Stomach (tissue), 4 donors: ENCODE measurements at regions not wholly inside any gene's neighbourhood (a gene's known extent, or its start where the extent isn't known, plus 50 kb on each side); places are given as distances from the start of the nearest gene placed in this dataset.
"Not testable (repeated sequence)": the region's sequence is repeated elsewhere in the genome, so short reads cannot be mapped to it uniquely, and the experiment has no call there.

Experiments
- CTCF ChIP-seq, 7 experiments: fragments of 450-650 bp in 4 of 7; fragments of 200-600 bp in 3 of 7; sonication (generic) in 3 of 7; IDR thresholded peaks; one replicate each; pipeline ENCODE4 v1.5.1; 2016 to 2019; ENCODE audit warnings: antibody characterized with exemption in 7 of 7, control low read depth in 2 of 7, mild to moderate bottlenecking in 1 of 7
- POLR2A ChIP-seq, 4 donors: fragments of 450-650 bp; IDR thresholded peaks; one replicate each; pipeline ENCODE4 v1.6.1; 2016; ENCODE audit warnings: antibody characterized with exemption in 4 of 4, control low read depth in 2 of 4, mild to moderate bottlenecking in 1 of 4, moderate library complexity in 1 of 4

GRCh38 chr2:87315183-87315902, 293.7 kb upstream of the PLGLB1 start:
- TF ChIP-seq POLR2A, CTCF (IDR thresholded peaks at IDR 0.05): not testable (repeated sequence)
